Neural cell (in vitro differentiated cells): ENCODE measurements at regions not wholly inside any gene's neighbourhood (a gene's known extent, or its start where the extent isn't known, plus 50 kb on each side); places are given as distances from the start of the nearest gene placed in this dataset.

Experiments
- H2AFZ ChIP-seq: fragments of 200-600, 300-800 bp; sonication (generic), shearing (Covaris generic); 2 replicates; pipeline ENCODE4 v1.6.0; 2014; ENCODE audit warnings: low read depth, mild to moderate bottlenecking, antibody characterized with exemption, low read length, moderate library complexity
- H3F3A ChIP-seq: fragments of 200-600 bp; shearing (Covaris generic); 2 replicates; pipeline ENCODE4 v1.6.1; 2016; ENCODE audit warnings: mild to moderate bottlenecking, moderate library complexity, mixed read lengths, antibody characterized with exemption, low read length; ENCODE audit not compliant: insufficient read depth, poor library complexity, severe bottlenecking
- H3K27ac ChIP-seq: fragments of 200-600, 300-800 bp; sonication (generic), shearing (Covaris generic); 2 replicates; pipeline ENCODE4 v1.5.1; 2014; ENCODE audit warnings: mild to moderate bottlenecking, low read length, moderate library complexity
- H3K27me3 ChIP-seq: fragments of 300-800, 200-600 bp; sonication (generic), shearing (Covaris generic); 2 replicates; pipeline ENCODE4 v1.6.0; 2014; ENCODE audit warnings: mild to moderate bottlenecking, low read depth, low read length, moderate library complexity; ENCODE audit not compliant: insufficient read depth
- H3K36me3 ChIP-seq: fragments of 300-800, 200-600 bp; sonication (generic), shearing (Covaris generic); 2 replicates; pipeline ENCODE4 v1.5.1; 2014; ENCODE audit warnings: mild to moderate bottlenecking, antibody characterized with exemption, low read length, moderate library complexity; ENCODE audit not compliant: insufficient read depth
- H3K4me2 ChIP-seq: fragments of 300-800, 200-600 bp; sonication (generic), shearing (Covaris generic); 2 replicates; pipeline ENCODE4 v1.6.0; 2014; ENCODE audit warnings: mild to moderate bottlenecking, low read length
- H3K4me3 ChIP-seq: fragments of 300-800, 200-600 bp; sonication (generic), shearing (Covaris generic); 2 replicates; pipeline ENCODE4 v1.5.1; 2014; ENCODE audit warnings: mild to moderate bottlenecking, low read length, moderate library complexity
- H3K79me2 ChIP-seq: fragments of 200-600 bp; shearing (Covaris generic); replicated peaks from 2 replicates; pipeline ENCODE4 v1.6.0; 2014; ENCODE audit warnings: mild to moderate bottlenecking, low read length, moderate library complexity; ENCODE audit not compliant: insufficient read depth
- H3K9ac ChIP-seq: fragments of 300-800, 200-600 bp; sonication (generic), shearing (Covaris generic); 2 replicates; pipeline ENCODE4 v1.6.1; 2016; ENCODE audit warnings: mild to moderate bottlenecking, low read length, mixed read lengths
- H3K9me2 ChIP-seq: fragments of 200-600 bp; shearing (Covaris generic); 2 replicates; pipeline ENCODE4 v1.6.1; 2016; ENCODE audit warnings: mild to moderate bottlenecking, low read length, mixed read lengths; ENCODE audit not compliant: insufficient read depth
- H3K9me3 ChIP-seq: fragments of 200-600, 300-800 bp; sonication (generic), shearing (Covaris generic); 2 replicates; pipeline ENCODE4 v1.6.1; 2016; ENCODE audit warnings: mild to moderate bottlenecking, mixed run types, low read length, moderate library complexity, mixed read lengths
- H4K20me1 ChIP-seq: fragments of 200-600 bp; shearing (Covaris generic); 2 replicates; pipeline ENCODE4 v1.6.1; 2016; ENCODE audit warnings: mild to moderate bottlenecking, mixed run types; ENCODE audit not compliant: insufficient read depth
- CTCF ChIP-seq: fragments of 450-650 bp; IDR thresholded peaks from 2 replicates; pipeline ENCODE4 v1.5.1; 2014; ENCODE audit warnings: antibody characterized with exemption, mild to moderate bottlenecking, moderate library complexity; ENCODE audit not compliant: poor library complexity, severe bottlenecking
- EP300 ChIP-seq: fragments of 450-650 bp; conservative IDR thresholded peaks from 2 replicates; pipeline ENCODE4 v1.6.1; 2014; ENCODE audit warnings: antibody characterized with exemption, mild to moderate bottlenecking, moderate library complexity; ENCODE audit not compliant: poor library complexity, severe bottlenecking
- EZH2 ChIP-seq: fragments of 200-600, 300-800 bp; shearing (Covaris generic), sonication (generic); IDR thresholded peaks from 2 replicates; pipeline ENCODE4 v1.6.1; 2014; ENCODE audit warnings: antibody characterized with exemption, low read length, borderline replicate concordance, mild to moderate bottlenecking; ENCODE audit not compliant: insufficient read depth, poor library complexity, severe bottlenecking
- MXI1 ChIP-seq: fragments of 450-650 bp; conservative IDR thresholded peaks from 2 replicates; pipeline ENCODE4 v1.6.1; 2014; ENCODE audit warnings: antibody characterized with exemption, mild to moderate bottlenecking; ENCODE audit not compliant: poor library complexity, severe bottlenecking
- POLR2AphosphoS5 ChIP-seq: IDR thresholded peaks from 2 replicates; pipeline ENCODE4 v1.6.1; 2012
- RAD21 ChIP-seq: fragments of 450-650 bp; conservative IDR thresholded peaks from 2 replicates; pipeline ENCODE4 v1.6.1; 2014; ENCODE audit warnings: antibody characterized with exemption, mild to moderate bottlenecking, moderate library complexity
- REST ChIP-seq: IDR thresholded peaks from 2 replicates; pipeline ENCODE4 v1.6.1; 2012; ENCODE audit warnings: borderline replicate concordance
- SMC3 ChIP-seq: fragments of 450-650 bp; conservative IDR thresholded peaks from 2 replicates; pipeline ENCODE4 v1.6.1; 2014; ENCODE audit warnings: antibody characterized with exemption, mild to moderate bottlenecking, moderate library complexity; ENCODE audit not compliant: poor library complexity
- TAF1 ChIP-seq: IDR thresholded peaks from 2 replicates; pipeline ENCODE4 v1.6.1; 2012; ENCODE audit warnings: low read depth

- Histone ChIP-seq H3K9me3 (no peaks in the 10 kb centered on the region), H3K27ac (no peak overlapping the region), H3K4me2 (no peak overlapping the region)
These were observed 436.8 kb downstream of the HAO1 start for GRCh38 chr20:7503501-7503900.

DNA sequence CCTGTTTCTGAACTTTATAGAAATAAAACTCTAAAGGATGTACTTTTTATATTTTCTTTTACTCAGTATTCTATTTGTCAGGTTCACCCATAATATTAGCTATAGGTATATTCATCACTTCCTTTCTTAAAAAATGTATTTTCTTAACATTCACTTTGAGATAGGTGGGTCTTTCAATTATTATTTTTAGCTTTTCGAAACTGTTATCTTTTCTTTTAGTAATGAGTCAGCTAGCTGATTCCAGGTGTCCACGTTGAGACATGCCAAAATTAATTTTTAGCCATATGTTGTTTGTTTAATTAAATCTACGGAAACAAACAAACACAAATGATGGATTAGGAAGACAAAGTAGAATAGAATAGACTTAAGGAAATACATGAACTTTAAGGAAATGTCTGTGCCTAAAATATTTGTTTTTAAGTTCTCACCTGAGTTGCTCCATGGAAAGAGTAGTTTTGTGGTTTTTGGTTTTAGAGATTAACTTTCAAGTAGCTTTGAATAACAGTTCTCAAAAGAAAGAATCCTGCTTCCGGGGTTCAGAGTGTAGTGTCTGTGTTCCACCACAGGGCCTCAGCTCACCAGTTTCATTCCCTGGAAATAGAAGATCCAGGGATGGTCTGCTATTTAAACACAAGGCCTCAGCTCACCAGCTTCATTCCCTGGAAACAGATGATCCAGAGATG, 435.0 kb downstream of the HAO1 start:
- Histone ChIP-seq H3K4me3 (no peak overlapping the region), H4K20me1 (no peaks in the 10 kb centered on the region), H2AFZ (no peak overlapping the region), H3K9ac (no peak overlapping the region), H3K79me2 (no peaks in the 10 kb centered on the region), H3K27ac (no peak overlapping the region), H3K4me2 (no peak overlapping the region), H3K36me3 (no peaks in the 10 kb centered on the region), H3K9me3 (no peaks in the 10 kb centered on the region), H3K9me2 (no peaks in the 10 kb centered on the region), H3K27me3 (no peaks in the 10 kb centered on the region), H3F3A (no peaks in the 10 kb centered on the region)
- TF ChIP-seq CTCF, result no peak
- TF ChIP-seq MXI1, result no peak
- no peak for TF ChIP-seq REST
- TF ChIP-seq EZH2, result no peak
- no peak for TF ChIP-seq POLR2AphosphoS5
- TF ChIP-seq TAF1, result no peak
- no peak for TF ChIP-seq EP300
- no peak for TF ChIP-seq RAD21
- TF ChIP-seq SMC3, result no peak

More at GRCh38 chr20:7503501-7503900, 436.8 kb downstream of the HAO1 start:
- Histone ChIP-seq H4K20me1 (no peaks in the 10 kb centered on the region), H3K9ac (no peak overlapping the region), H3K9me2 (no peaks in the 10 kb centered on the region), H3F3A (no peaks in the 10 kb centered on the region), H3K36me3 (no peaks in the 10 kb centered on the region), H3K79me2 (no peaks in the 10 kb centered on the region), H2AFZ (no peak overlapping the region), H3K27me3 (no peaks in the 10 kb centered on the region), H3K4me3 (no peak overlapping the region)
- TF ChIP-seq SMC3, result no peak
- TF ChIP-seq MXI1, result no peak

DNA sequence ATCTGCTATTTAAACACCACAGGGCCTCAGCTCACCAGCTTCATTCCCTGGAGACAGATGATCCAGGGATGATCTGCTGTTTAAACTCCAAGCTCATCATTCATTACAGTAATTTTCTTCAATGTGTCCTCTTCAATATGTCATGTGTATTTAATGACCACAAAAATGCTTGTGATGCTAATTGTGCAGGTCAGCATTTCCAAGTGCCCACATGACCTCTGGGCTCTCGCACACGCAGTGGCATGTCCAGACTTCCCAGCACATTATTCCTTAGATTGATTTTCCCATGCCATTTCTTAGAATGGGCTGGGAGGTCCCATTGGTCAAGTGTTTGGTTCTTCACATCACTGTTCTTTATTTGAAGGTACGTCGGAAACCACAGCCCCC, 434.4 kb downstream of the HAO1 start:
- Histone ChIP-seq H3F3A (no peaks in the 10 kb centered on the region), H2AFZ (no peak overlapping the region), H3K27ac (no peak overlapping the region), H3K79me2 (no peaks in the 10 kb centered on the region), H3K4me2 (no peak overlapping the region), H3K4me3 (no peak overlapping the region), H4K20me1 (no peaks in the 10 kb centered on the region), H3K9ac (no peak overlapping the region), H3K9me2 (no peaks in the 10 kb centered on the region), H3K9me3 (no peaks in the 10 kb centered on the region), H3K36me3 (no peaks in the 10 kb centered on the region), H3K27me3 (no peaks in the 10 kb centered on the region)
- TF ChIP-seq POLR2AphosphoS5 (no peak), CTCF (no peak), RAD21 (no peak), REST (no peak), EP300 (no peak), TAF1 (no peak), MXI1 (no peak)
